WERI-Rb-1 (cell line): ENCODE measurements at regions not wholly inside any gene's neighbourhood (a gene's known extent, or its start where the extent isn't known, plus 50 kb on each side); places are given as distances from the start of the nearest gene placed in this dataset.

ENCODE experiments used
- DNase-seq: peaks from one replicate; pipeline ENCODE4 v3.0.0-alpha.2; 2020
- H3K27ac ChIP-seq: fragments of 250-450 bp; sonication (Bioruptor Pico); 2 replicates; pipeline ENCODE4 v1.5.1; 2020; ENCODE audit warnings: mild to moderate bottlenecking, moderate library complexity
- H3K27me3 ChIP-seq: fragments of 250-450 bp; sonication (Bioruptor Pico); 2 replicates; pipeline ENCODE4 v1.5.1; 2021; ENCODE audit warnings: mild to moderate bottlenecking, low read depth, moderate library complexity; ENCODE audit not compliant: insufficient read depth, severe bottlenecking
- H3K36me3 ChIP-seq: fragments of 250-450 bp; sonication (Bioruptor Pico); 2 replicates; pipeline ENCODE4 v1.5.1; 2020; ENCODE audit warnings: mild to moderate bottlenecking, moderate library complexity
- H3K4me3 ChIP-seq: 2 replicates; pipeline ENCODE4 v1.5.1; 2011; ENCODE audit warnings: low read depth, mild to moderate bottlenecking, control low read depth, low read length
- H3K9me3 ChIP-seq: fragments of 250-450 bp; sonication (Bioruptor Pico); 2 replicates; pipeline ENCODE4 v1.5.1; 2021; ENCODE audit warnings: mild to moderate bottlenecking, moderate library complexity; ENCODE audit not compliant: severe bottlenecking
- CTCF ChIP-seq: IDR thresholded peaks from 2 replicates; pipeline ENCODE4 v1.5.1; 2011; ENCODE audit warnings: low read depth, mild to moderate bottlenecking, control low read depth, inconsistent platforms, low read length

- H3K36me3 ChIP-seq: no peaks in the 10 kb centered on the region
- no peak overlapping the region for H3K27ac ChIP-seq
- no peak for DNase-seq
- H3K4me3 ChIP-seq: no peak overlapping the region
- H3K9me3 ChIP-seq: no peaks in the 10 kb centered on the region
- no peaks in the 10 kb centered on the region for H3K27me3 ChIP-seq
- TF ChIP-seq CTCF: no peak
Observed at GRCh38 chr4:24248674-24249630, 335.4 kb downstream of the DHX15 start.

- H3K9me3 ChIP-seq: no peaks in the 10 kb centered on the region
- no peak overlapping the region for H3K4me3 ChIP-seq
- H3K27me3 ChIP-seq: no peaks in the 10 kb centered on the region
- no peak overlapping the region for H3K27ac ChIP-seq
- DNase-seq: no peak
- H3K36me3 ChIP-seq: no peaks in the 10 kb centered on the region
- no peak for TF ChIP-seq CTCF
Observed at GRCh38 chr4:24245491-24245820, 338.9 kb downstream of the DHX15 start.

GRCh38 chr4:24244663-24245490, 339.5 kb downstream of the DHX15 start:
- no peaks in the 10 kb centered on the region for H3K9me3 ChIP-seq
- no peak for TF ChIP-seq CTCF
- H3K36me3 ChIP-seq: no peaks in the 10 kb centered on the region
- H3K27me3 ChIP-seq: no peaks in the 10 kb centered on the region
- no peak overlapping the region for H3K4me3 ChIP-seq
- no peak overlapping the region for H3K27ac ChIP-seq
- no peak for DNase-seq

- no peaks in the 10 kb centered on the region for H3K36me3 ChIP-seq
- H3K4me3 ChIP-seq: no peak overlapping the region
- DNase-seq: no peak
- H3K27ac ChIP-seq: no peak overlapping the region
- H3K9me3 ChIP-seq: no peaks in the 10 kb centered on the region
- H3K27me3 ChIP-seq: no peaks in the 10 kb centered on the region
- TF ChIP-seq CTCF: no peak
Observed at GRCh38 chr4:24243641-24244040, 340.7 kb downstream of the DHX15 start.

GRCh38 chr4:24241511-24241910, 342.8 kb downstream of the DHX15 start:
- H3K4me3 ChIP-seq: no peak overlapping the region
- no peaks in the 10 kb centered on the region for H3K27me3 ChIP-seq
- no peaks in the 10 kb centered on the region for H3K9me3 ChIP-seq
- no peak for DNase-seq
- no peak for TF ChIP-seq CTCF
- H3K27ac ChIP-seq: no peak overlapping the region
- no peaks in the 10 kb centered on the region for H3K36me3 ChIP-seq
